GM12878 (cell line): ENCODE measurements at regions not wholly inside any gene's neighbourhood (a gene's known extent, or its start where the extent isn't known, plus 50 kb on each side); places are given as distances from the start of the nearest gene placed in this dataset.
"Not testable (repeated sequence)": the region's sequence is repeated elsewhere in the genome, so short reads cannot be mapped to it uniquely, and the experiment has no call there.

Experiments used
- ATAC-seq: fragments of 200-7000 bp; cut with Tn5 transposase; 3 replicates; pipeline ENCODE4 v1.9.1; 2020; ENCODE audit warnings: mild to moderate bottlenecking, moderate library complexity
- BruUV-seq: library from RNA; stranded (reverse); fragments of 400-500 nt; replicated peaks from 2 replicates; lab custom pipeline; 2021; lab: Mats Ljungman, UMichigan
- CTCF ChIA-PET: fragments of 300-600 bp; sonication (Branson Sonifier 250); formaldehyde crosslinking; extraction: SDS; loops from one replicate; lab custom pipeline; 2021; ENCODE audit warnings: inconsistent platforms; lab: Yijun Ruan, JAX
- POLR2A ChIA-PET: fragments of 350-600 bp; formaldehyde crosslinking; extraction: SDS; loops from one replicate; lab custom pipeline; 2021; ENCODE audit warnings: inconsistent platforms; lab: Charles Lee
- RAD21 ChIA-PET: fragments of 300-600 bp; sonication (Branson Sonifier 250); formaldehyde crosslinking; loops from one replicate; lab custom pipeline; 2023; ENCODE audit warnings: antibody characterized with exemption; ENCODE audit not compliant: unreplicated experiment; lab: Charles Lee
- SMC1A ChIA-PET: fragments of 300-600 bp; sonication (Branson Sonifier 250); formaldehyde crosslinking; loops from one replicate; lab custom pipeline; 2023; ENCODE audit not compliant: unreplicated experiment, uncharacterized antibody; lab: Charles Lee
- DNase-seq: peaks from one replicate; pipeline ENCODE4 v3.0.0-alpha.2; 2011; ENCODE audit warnings: low read depth, low spot score
- FAIRE-seq: peaks from 3 replicates; lab custom pipeline; 2011; peaks lifted over from hg19 to GRCh38; lab: Jason Lieb, UNC
- H2AFZ ChIP-seq: 2 replicates; pipeline ENCODE4 v1.6.0; 2011; ENCODE audit warnings: low read depth, low read length, control low read depth; ENCODE audit not compliant: control insufficient read depth
- H3K27ac ChIP-seq: 2 replicates; pipeline ENCODE4 v1.5.1; 2011; ENCODE audit warnings: control low read depth; ENCODE audit not compliant: control insufficient read depth, insufficient read depth
- H3K27me3 ChIP-seq, 2 experiments: replicated peaks in 1 of 2; 2 replicates each; pipeline versions ENCODE4 v1.6.0 to v1.6.1; 2011; ENCODE audit warnings: low read length in 1 of 2; ENCODE audit not compliant: control insufficient read depth in 2 of 2, insufficient read depth in 2 of 2
- H3K36me3 ChIP-seq, 2 experiments: 2 replicates each; pipeline ENCODE4 v1.5.1; 2011; ENCODE audit warnings: low read length in 1 of 2; ENCODE audit not compliant: control insufficient read depth in 2 of 2, insufficient read depth in 2 of 2
- H3K4me1 ChIP-seq: 2 replicates; pipeline ENCODE4 v1.6.1; 2011; ENCODE audit warnings: mild to moderate bottlenecking, low read length, moderate library complexity, mixed read lengths; ENCODE audit not compliant: control insufficient read depth, insufficient read depth
- H3K4me2 ChIP-seq: 2 replicates; pipeline ENCODE4 v1.6.0; 2011; ENCODE audit warnings: control low read depth; ENCODE audit not compliant: control insufficient read depth, insufficient read depth
- H3K4me3 ChIP-seq: fragments of 200-600 bp; sonication (generic); 2 replicates; pipeline ENCODE4 v1.5.1; 2016
- H3K79me2 ChIP-seq: 2 replicates; pipeline ENCODE4 v1.6.0; 2011; ENCODE audit warnings: low read length; ENCODE audit not compliant: control insufficient read depth, insufficient read depth
- H3K9ac ChIP-seq: 2 replicates; pipeline ENCODE4 v1.8.0; 2011; ENCODE audit warnings: low read length, control low read depth, mixed read lengths; ENCODE audit not compliant: control insufficient read depth, insufficient read depth
- H3K9me3 ChIP-seq: replicated peaks from 3 replicates; pipeline ENCODE4 v1.5.1; 2011; ENCODE audit warnings: mild to moderate bottlenecking, low read length; ENCODE audit not compliant: control insufficient read depth, insufficient read depth
- H4K20me1 ChIP-seq: 2 replicates; pipeline ENCODE4 v1.6.0; 2011; ENCODE audit not compliant: control insufficient read depth, insufficient read depth
- CTCF ChIP-seq, 3 experiments: IDR thresholded peaks in 2 of 3; conservative IDR thresholded peaks in 1 of 3; 2 replicates each; pipeline ENCODE4 v1.5.1; 2011; ENCODE audit warnings: low read depth in 3 of 3, low read length in 3 of 3, mild to moderate bottlenecking in 3 of 3, control low read depth in 2 of 3, moderate library complexity in 2 of 3, inconsistent platforms in 1 of 3, mixed read lengths in 1 of 3; ENCODE audit not compliant: control insufficient read depth in 2 of 3, insufficient read depth in 1 of 3; ENCODE audit errors: extremely low read depth in 1 of 3
- RAD21 ChIP-seq: IDR thresholded peaks from 2 replicates; pipeline ENCODE4 v1.6.1; 2011; ENCODE audit warnings: mild to moderate bottlenecking, low read depth, low read length, moderate library complexity; ENCODE audit not compliant: insufficient read depth
- WGBS: methylation state at CpG from one replicate; pipeline ENCODE4 v1.1.6; 2016; ENCODE audit warnings: low lambda C conversion rate; ENCODE audit not compliant: insufficient replicate concordance, insufficient coverage; ENCODE audit errors: missing lambda C conversion rate; 5-methylcytosine and 5-hydroxymethylcytosine counted together
- in situ Hi-C: fragments of 300-500 bp; cut with MboI; formaldehyde crosslinking; loops from 9 replicates; pipeline ENCODE4 v1.14.3; 2018; ENCODE audit warnings: mixed read lengths
- intact Hi-C: fragments of 100-400 bp; cut with micrococcal nuclease; formaldehyde crosslinking; loops from one replicate; pipeline ENCODE4 v1.14.2; 2022; ENCODE audit not compliant: unreplicated experiment

GRCh38 chr1:223920805-223921204 lies 75.1 kb upstream of the TP53BP2 start:
- SMC1A ChIA-PET, H3K4me2 ChIP-seq, H3K27me3 ChIP-seq, H2AFZ ChIP-seq, RAD21 ChIA-PET, ATAC-seq, H4K20me1 ChIP-seq, H3K9ac ChIP-seq, intact Hi-C loops, H3K4me1 ChIP-seq, DNase-seq, H3K9me3 ChIP-seq, in situ Hi-C loops, CTCF ChIA-PET, POLR2A ChIA-PET, H3K79me2 ChIP-seq, BruUV-seq, H3K4me3 ChIP-seq, H3K36me3 ChIP-seq, H3K27ac ChIP-seq, FAIRE-seq: not testable (repeated sequence)
- WGBS: no CpG with 5 or more reads among the region's 4 CpGs
- TF ChIP-seq RAD21: 0 out of 2 replicates have a peak, but pooled peaks have one; percentile 7
- 0 out of 6 replicates have a peak, but pooled peaks of 1 of the 3 experiments have one; percentile 4 for TF ChIP-seq CTCF (IDR thresholded peaks at IDR 0.05 in 2 of 3, conservative IDR thresholded peaks at IDR 0.05 in 1 of 3; ENCODE audit: control insufficient read depth in 2 of 3, extremely low read depth in 1 of 3, insufficient read depth in 1 of 3, low read depth in 3 of 3, low read length in 3 of 3)

DNA sequence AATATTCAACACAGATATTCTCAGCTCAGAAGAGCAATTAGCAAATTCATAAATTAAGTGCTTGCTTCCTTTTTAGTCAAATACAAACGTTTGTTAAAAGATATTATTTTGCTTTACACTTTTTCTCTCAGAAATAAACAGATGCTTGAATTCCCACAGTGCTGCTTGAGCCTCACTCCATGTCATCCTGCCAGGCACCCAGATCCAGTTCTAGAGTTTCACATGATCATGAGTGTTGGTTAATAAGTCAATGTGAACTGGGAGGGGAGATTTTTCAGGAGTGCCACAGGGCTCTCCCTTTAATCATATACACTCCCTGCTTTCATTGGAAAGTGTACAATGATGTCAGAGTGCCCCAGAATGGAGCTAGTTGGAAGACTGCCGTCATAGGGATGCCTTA lies 69.7 kb upstream of the TP53BP2 start:
- in situ Hi-C loops, H3K9me3 ChIP-seq, BruUV-seq, H2AFZ ChIP-seq, DNase-seq, H4K20me1 ChIP-seq, intact Hi-C loops, FAIRE-seq, POLR2A ChIA-PET, H3K4me2 ChIP-seq, H3K27me3 ChIP-seq, H3K4me3 ChIP-seq, H3K27ac ChIP-seq, H3K4me1 ChIP-seq, H3K36me3 ChIP-seq, ATAC-seq, H3K79me2 ChIP-seq, RAD21 ChIA-PET, H3K9ac ChIP-seq, CTCF ChIA-PET: not testable (repeated sequence)
- WGBS: no CpG with 5 or more reads among the region's 2 CpGs
- SMC1A ChIA-PET: interaction anchor here (0.6 kb wide), 1 partner anchor 108 kb away, joined by 3 read pairs; no protein-coding TSS in a partner anchor
